ENCODE measurements at regions not wholly inside any gene's neighbourhood (a gene's known extent, or its start where the extent isn't known, plus 50 kb on each side); places are given as distances from the start of the nearest gene placed in this dataset.

- DNase-seq (ENCODE audit: low read depth) (no peak), FAIRE-seq (no peak)
- no peaks in the 10 kb centered on the region for H3K36me3 ChIP-seq (ENCODE audit: control insufficient read depth, insufficient read depth, low read length)
- H3K27me3 ChIP-seq (ENCODE audit: control insufficient read depth, insufficient read depth, low read length): no peaks in the 10 kb centered on the region
- no peak overlapping the region for H3K4me3 ChIP-seq (ENCODE audit: low read depth, low read length)
- no peak for TF ChIP-seq CTCF (IDR thresholded peaks at IDR 0.05; ENCODE audit: insufficient read depth, low read length, severe bottlenecking)
These were observed 455.2 kb downstream of the CCDC91 start for GRCh38 chr12:28645436-28645835.

- no peak for FAIRE-seq
- DNase-seq (ENCODE audit: low read depth): no peak
- H3K4me3 ChIP-seq (ENCODE audit: low read depth, low read length): no peak overlapping the region
These were observed 455.6 kb downstream of the CCDC91 start for GRCh38 chr12:28645891-28646290.

DNA sequence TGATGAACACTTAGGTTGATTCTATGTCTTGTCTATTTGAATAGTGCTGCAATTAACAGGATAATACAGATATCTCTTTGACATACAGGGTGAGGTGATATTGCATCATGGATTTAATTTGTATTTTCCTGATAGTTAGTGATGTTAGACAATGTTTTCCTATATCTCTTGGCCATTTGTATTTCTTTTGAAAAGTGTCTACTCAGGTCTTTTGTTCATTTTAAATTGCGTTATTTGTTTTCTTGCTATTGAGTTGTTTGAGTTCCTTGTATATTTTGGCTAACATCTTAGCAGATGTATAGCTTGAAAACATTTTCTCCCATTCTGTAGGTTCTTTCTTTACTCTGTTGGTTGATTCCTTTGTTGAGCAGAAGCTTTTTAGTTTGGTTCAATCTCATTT, 460.6 kb downstream of the CCDC91 start:
- DNase-seq (ENCODE audit: low read depth): no peak
- Histone ChIP-seq H3K27me3 (ENCODE audit: control insufficient read depth, insufficient read depth, low read length) (no peaks in the 10 kb centered on the region), H3K4me3 (ENCODE audit: low read depth, low read length) (no peak overlapping the region), H3K36me3 (ENCODE audit: control insufficient read depth, insufficient read depth, low read length) (no peaks in the 10 kb centered on the region)
- no peak for FAIRE-seq
- no peak for TF ChIP-seq CTCF (IDR thresholded peaks at IDR 0.05; ENCODE audit: insufficient read depth, low read length, severe bottlenecking)

More at GRCh38 chr12:28645891-28646290, 455.6 kb downstream of the CCDC91 start:
- no peak for TF ChIP-seq CTCF (IDR thresholded peaks at IDR 0.05; ENCODE audit: insufficient read depth, low read length, severe bottlenecking)
- Histone ChIP-seq H3K27me3 (ENCODE audit: control insufficient read depth, insufficient read depth, low read length) (no peaks in the 10 kb centered on the region), H3K36me3 (ENCODE audit: control insufficient read depth, insufficient read depth, low read length) (no peaks in the 10 kb centered on the region)

DNA sequence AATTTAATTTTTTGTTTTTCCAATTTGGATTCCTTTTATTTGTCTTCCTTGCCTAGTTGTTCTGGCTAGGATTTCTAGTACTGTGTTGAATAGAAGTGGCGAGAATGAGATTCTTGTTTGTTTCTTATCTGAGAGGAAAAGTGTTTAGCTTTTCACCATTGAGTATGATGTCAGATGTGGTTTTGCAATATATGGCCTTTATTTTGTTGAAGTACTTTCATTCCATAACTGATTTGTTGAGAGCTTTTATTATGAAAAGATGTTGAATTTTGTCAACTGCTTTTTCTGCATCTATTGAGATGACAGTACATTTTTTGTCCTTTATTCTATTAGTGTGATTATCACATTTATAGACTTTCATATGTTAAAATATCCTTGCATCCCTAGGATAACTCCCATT, 462.0 kb downstream of the CCDC91 start:
- no peak for TF ChIP-seq CTCF (IDR thresholded peaks at IDR 0.05; ENCODE audit: insufficient read depth, low read length, severe bottlenecking)
- FAIRE-seq (no peak), DNase-seq (ENCODE audit: low read depth) (no peak)
- H3K36me3 ChIP-seq (ENCODE audit: control insufficient read depth, insufficient read depth, low read length): no peaks in the 10 kb centered on the region
- H3K4me3 ChIP-seq (ENCODE audit: low read depth, low read length): no peak overlapping the region
- no peaks in the 10 kb centered on the region for H3K27me3 ChIP-seq (ENCODE audit: control insufficient read depth, insufficient read depth, low read length)

DNA sequence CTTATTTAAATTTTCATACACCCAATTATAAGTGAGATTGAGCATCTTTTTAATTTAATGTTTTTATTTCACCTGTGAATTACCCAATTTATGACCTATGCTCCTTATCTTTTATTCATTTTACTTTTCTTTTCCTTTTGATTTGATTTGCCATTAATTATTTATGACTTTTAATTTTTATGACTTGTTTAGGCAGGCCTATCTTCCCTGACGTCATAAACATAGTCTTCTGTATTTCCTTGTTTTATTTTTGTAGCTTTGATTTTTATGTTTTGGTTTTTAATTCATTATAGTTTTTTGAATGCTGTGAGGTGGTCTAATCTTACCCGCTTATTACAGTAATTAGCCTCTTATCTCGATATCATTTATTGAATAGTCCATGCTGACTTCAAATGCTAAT, 467.1 kb upstream of the FAR2 start:
- FAIRE-seq (no peak), DNase-seq (ENCODE audit: low read depth) (no peak)
- H3K36me3 ChIP-seq (ENCODE audit: control insufficient read depth, insufficient read depth, low read length): no peaks in the 10 kb centered on the region
- H3K4me3 ChIP-seq (ENCODE audit: low read depth, low read length): no peak overlapping the region
- H3K27me3 ChIP-seq (ENCODE audit: control insufficient read depth, insufficient read depth, low read length): no peaks in the 10 kb centered on the region
- TF ChIP-seq CTCF (IDR thresholded peaks at IDR 0.05; ENCODE audit: insufficient read depth, low read length, severe bottlenecking): no peak

- TF ChIP-seq CTCF (IDR thresholded peaks at IDR 0.05; ENCODE audit: insufficient read depth, low read length, severe bottlenecking): no peak
- Histone ChIP-seq H3K4me3 (ENCODE audit: low read depth, low read length) (no peak overlapping the region), H3K36me3 (ENCODE audit: control insufficient read depth, insufficient read depth, low read length) (no peaks in the 10 kb centered on the region), H3K27me3 (ENCODE audit: control insufficient read depth, insufficient read depth, low read length) (no peaks in the 10 kb centered on the region)
- DNase-seq (ENCODE audit: low read depth) (no peak), FAIRE-seq (no peak)
These were observed 465.7 kb upstream of the FAR2 start for GRCh38 chr12:28683366-28683765.

All from bronchial epithelial cell (primary cell).